WTC11 (cell line): ENCODE measurements at regions not wholly inside any gene's neighbourhood (a gene's known extent, or its start where the extent isn't known, plus 50 kb on each side); places are given as distances from the start of the nearest gene placed in this dataset.

ENCODE experiments used
- ATF1 ChIP-seq: sonication (generic); formaldehyde crosslinking; IDR thresholded peaks from 2 replicates; pipeline ENCODE4 v1.8.1; 2023; ENCODE audit warnings: mild to moderate bottlenecking, moderate library complexity, missing genetic modification reagents
- ATF2 ChIP-seq: sonication (generic); formaldehyde crosslinking; IDR thresholded peaks from 2 replicates; pipeline ENCODE4 v1.8.1; 2022; ENCODE audit warnings: low read depth, missing genetic modification reagents, borderline replicate concordance
- E2F1 ChIP-seq: sonication (generic); formaldehyde crosslinking; IDR thresholded peaks from 2 replicates; pipeline ENCODE4 v1.8.0; 2022; ENCODE audit warnings: mild to moderate bottlenecking, missing genetic modification reagents
- E2F5 ChIP-seq: sonication (generic); formaldehyde crosslinking; IDR thresholded peaks from 2 replicates; pipeline ENCODE4 v1.8.1; 2022; ENCODE audit warnings: mild to moderate bottlenecking, moderate library complexity, missing genetic modification reagents
- HMGA2 ChIP-seq: fragments of 250-450 bp; sonication (Bioruptor Pico); IDR thresholded peaks from 2 replicates; pipeline ENCODE4 v1.4.0; 2021; ENCODE audit warnings: mild to moderate bottlenecking, moderate library complexity
- IRF1 ChIP-seq: sonication (generic); formaldehyde crosslinking; IDR thresholded peaks from 2 replicates; pipeline ENCODE4 v1.8.0; 2023; ENCODE audit warnings: missing genetic modification reagents
- NR1H2 ChIP-seq: sonication (generic); formaldehyde crosslinking; IDR thresholded peaks from 2 replicates; pipeline ENCODE4 v1.9.0; 2021; ENCODE audit warnings: mild to moderate bottlenecking, moderate library complexity, missing genetic modification reagents
- OVOL2 ChIP-seq: fragments of 250-450 bp; sonication (Bioruptor Pico); IDR thresholded peaks from 2 replicates; pipeline ENCODE4 v1.9.0; 2021; ENCODE audit warnings: mild to moderate bottlenecking, borderline replicate concordance
- PRDM15 ChIP-seq: sonication (generic); formaldehyde crosslinking; IDR thresholded peaks from 2 replicates; pipeline ENCODE4 v1.8.0; 2022; ENCODE audit warnings: missing genetic modification reagents
- ZNF396 ChIP-seq: fragments of 250-450 bp; sonication (Bioruptor Pico); IDR thresholded peaks from 2 replicates; pipeline ENCODE4 v1.8.0; 2021; ENCODE audit warnings: mild to moderate bottlenecking, moderate library complexity, borderline replicate concordance
- ZNF425 ChIP-seq: fragments of 250-450 bp; sonication (Bioruptor Pico); conservative IDR thresholded peaks from 2 replicates; pipeline ENCODE4 v1.9.0; 2021; ENCODE audit warnings: mild to moderate bottlenecking
- ZNF512 ChIP-seq: sonication (generic); formaldehyde crosslinking; IDR thresholded peaks from 2 replicates; pipeline ENCODE4 v1.8.1; 2022; ENCODE audit warnings: missing genetic modification reagents, borderline replicate concordance

GRCh38 chr14:101119830-101120571 is 216.5 kb upstream of the RTL1 start (continued):
- TF ChIP-seq ATF1 (CRISPR knock-in tag) (no peak), IRF1 (CRISPR knock-in tag) (no peak), ATF2 (no peak), ZNF396 (CRISPR knock-in tag) (no peak), ZNF512 (CRISPR knock-in tag) (no peak), E2F5 (no peak), ZNF425 (CRISPR knock-in tag) (no peak), NR1H2 (CRISPR knock-in tag) (no peak), PRDM15 (CRISPR knock-in tag) (no peak), OVOL2 (CRISPR knock-in tag) (no peak), E2F1 (CRISPR knock-in tag) (no peak), HMGA2 (CRISPR knock-in tag) (no peak)
